Hematopoietic multipotent progenitor cell treated with erythropoietin and hydrocortisone succinate and interleukin-3 and kit ligand, for 17 days (in vitro differentiated cells): ENCODE measurements at regions not wholly inside any gene's neighbourhood (a gene's known extent, or its start where the extent isn't known, plus 50 kb on each side); places are given as distances from the start of the nearest gene placed in this dataset.
"Not testable (repeated sequence)": the region's sequence is repeated elsewhere in the genome, so short reads cannot be mapped to it uniquely, and the experiment has no call there.

ENCODE experiments used
- DNase-seq: peaks from one replicate; pipeline ENCODE4 v3.0.0-alpha.2; 2015; ENCODE audit warnings: low spot score

DNA sequence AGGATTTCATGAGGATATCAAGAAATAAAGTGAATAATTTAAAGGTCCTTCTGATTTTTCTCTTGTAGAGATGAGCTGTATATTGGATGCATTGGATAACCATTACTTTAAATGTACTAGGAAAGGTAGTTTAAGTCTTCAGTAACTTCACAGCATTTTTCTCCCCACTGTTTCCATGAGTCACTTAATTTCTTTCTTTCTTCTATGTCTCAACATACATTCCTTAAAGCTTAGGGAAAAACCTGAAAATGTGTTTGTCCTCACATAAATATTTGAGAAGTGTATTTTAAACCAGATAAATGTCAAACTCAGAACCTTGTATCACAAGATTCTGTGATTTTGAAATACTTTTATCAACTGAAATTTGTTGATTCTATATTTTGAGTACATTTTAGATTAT is 1970.2 kb upstream of the FLRT2 start:
- DNase-seq: no peak

GRCh38 chr14:83561261-83561660 is 1968.7 kb upstream of the FLRT2 start:
- no peak for DNase-seq

DNA sequence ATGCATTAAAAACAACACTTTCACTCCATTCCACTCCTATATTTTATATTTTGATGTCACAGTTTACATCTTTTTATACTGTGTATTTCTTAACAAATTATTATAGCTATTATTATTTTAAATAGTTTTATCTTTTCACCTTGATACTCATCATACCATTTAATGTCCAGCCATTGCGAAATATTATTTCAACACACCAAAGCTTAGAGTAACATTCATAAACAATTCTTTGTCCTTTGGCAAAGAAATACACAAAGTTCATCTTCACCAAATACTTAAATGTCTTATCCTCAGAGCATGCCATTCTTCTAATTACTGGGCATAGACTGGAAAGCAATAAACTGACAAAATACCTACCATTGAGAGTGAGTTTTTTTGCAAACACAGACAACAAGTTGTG is 1963.4 kb upstream of the FLRT2 start:
- DNase-seq: no peak

DNA sequence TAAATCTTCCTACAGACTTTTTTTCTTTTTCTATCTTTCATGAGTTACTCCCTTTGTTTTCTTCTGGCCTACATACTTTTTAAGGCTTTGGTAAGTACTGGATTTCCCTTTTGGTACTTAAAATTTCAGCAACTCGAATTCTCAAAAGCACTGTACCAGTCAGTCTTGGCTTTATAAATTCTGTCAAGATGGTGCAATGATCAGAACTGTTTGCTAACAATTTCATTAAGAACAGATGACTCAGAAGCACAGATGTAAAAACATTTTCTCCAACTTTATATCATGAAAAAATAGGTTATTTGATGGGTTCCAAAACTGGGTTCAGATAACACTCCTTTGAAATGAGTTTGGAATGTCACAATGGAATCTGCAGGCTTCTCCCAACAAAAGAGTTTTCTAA is 1961.8 kb upstream of the FLRT2 start:
- no peak for DNase-seq

- no peak for DNase-seq
Observed at GRCh38 chr14:83575301-83575700, 1954.6 kb upstream of the FLRT2 start.

DNA sequence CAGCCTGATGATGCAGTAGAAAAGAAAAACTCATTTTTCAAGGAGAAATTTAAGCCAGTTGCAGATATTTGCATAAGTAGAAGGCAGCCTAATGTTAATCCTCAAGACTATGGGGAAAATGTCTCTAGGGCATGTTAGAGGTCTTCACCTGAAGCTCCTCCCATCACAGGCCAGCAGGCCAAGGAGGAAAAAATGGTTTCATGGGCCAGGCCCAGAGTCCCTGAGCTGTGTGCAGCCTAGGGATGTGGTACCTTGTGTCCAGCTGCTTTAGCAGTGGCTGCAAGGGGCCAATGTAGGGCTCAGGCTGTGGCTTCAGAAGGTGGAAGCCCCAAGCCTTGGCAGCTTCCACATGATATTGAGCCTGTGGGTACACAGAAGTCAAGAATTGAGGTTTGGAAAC is 1946.7 kb upstream of the FLRT2 start:
- no peak for DNase-seq

DNA sequence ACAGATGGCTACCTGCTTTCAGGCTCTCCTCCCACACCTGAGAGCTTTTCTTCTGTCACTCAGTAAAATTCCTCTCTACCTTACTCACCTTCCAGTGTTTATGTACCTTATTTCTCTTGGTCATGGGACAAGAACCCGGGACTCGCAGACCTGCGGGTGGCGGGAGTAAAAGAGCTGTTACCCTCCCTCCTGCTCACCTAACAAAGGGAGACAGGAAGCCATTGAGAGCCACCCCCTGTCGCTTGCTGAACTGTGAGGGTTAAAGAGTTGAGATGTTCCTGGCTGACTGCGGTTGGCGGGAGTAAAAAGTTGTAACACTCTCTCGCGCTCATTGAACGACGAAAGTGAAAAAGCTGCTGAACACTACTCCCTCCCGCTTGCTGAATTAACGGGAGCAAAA is 1935.1 kb upstream of the FLRT2 start:
- DNase-seq: no peak

- no peak for DNase-seq
Observed at GRCh38 chr14:83607682-83608081, 1922.3 kb upstream of the FLRT2 start.

DNA sequence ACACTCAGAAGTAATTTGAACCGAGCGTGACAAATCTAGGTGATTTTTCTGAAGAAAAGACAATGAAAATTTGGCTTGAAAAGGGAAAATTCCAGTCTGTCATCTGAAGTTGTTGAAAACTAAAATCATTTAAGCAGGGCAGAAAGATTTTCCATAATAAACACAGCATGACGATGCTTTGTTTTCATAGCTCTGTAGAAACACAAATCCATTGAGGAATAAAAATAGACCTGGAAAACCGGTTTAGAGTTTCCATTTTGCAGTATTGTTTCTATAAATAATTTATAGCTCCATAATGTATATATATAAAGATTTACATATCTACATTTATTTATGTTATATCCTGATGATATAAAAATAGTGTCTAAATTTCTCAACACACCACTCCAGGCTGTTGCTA is 1918.5 kb upstream of the FLRT2 start:
- no peak for DNase-seq

DNA sequence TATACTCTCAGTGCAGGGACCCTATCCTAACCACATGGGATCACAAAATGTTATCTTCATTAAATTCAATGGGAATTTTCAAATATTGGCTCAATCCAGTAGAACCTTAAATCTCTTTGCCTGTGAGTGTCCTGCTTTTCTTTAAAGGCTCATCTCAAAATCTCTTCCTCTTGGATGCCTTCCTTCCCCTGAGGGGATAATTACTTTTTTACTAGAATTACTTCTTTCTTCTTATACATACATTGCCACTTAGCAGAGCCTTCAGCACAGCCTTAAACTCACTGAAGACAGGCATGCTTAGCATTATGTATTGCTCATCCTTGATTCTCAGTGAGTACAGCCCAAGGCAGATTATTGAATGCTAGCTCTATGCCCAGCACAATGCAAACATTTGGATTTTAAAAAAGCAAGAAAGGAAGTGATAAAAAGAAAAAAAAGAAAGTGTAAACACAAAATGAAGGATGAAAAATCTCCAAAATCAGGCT is 1918.0 kb upstream of the FLRT2 start:
- no peak for DNase-seq

DNA sequence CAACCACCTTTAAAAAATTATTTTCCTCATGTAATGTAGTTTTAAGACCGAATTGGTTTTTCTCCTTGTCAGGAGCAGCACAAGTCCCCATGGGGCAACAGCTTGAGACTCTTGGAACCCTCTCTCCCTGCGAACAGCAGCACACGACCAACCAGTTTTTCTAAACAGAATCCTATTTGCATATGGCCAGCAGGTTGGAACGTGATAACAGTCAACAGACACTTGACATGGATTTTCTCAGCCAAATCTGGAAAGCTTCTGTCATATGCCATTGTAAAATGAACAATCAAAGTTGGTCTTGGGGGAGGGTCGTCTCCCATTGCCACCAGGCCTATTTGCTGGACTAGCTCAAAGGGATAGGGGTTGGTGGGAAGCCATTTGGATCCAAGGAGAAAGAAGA is 1915.0 kb upstream of the FLRT2 start:
- no peak for DNase-seq

DNA sequence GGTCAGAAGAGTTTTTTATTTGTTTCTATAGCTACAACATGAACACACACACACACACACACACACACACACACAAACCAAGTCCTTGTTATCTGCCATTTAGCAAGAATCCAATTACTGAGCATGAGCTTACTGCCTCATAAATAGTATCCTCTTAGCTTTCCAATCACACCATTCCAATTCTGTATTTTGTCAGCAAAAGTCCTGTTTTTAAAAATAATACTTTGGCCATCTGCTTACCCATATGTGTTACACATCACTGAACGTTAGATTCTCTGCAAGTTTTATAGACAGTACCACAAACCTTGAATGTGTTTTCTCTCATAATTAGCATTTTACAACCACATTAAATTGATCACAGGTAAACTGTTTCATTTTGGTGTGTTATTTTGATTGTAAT is 1905.4 kb upstream of the FLRT2 start:
- DNase-seq: no peak

GRCh38 chr14:83632375-83632774 is 1897.6 kb upstream of the FLRT2 start:
- no peak for DNase-seq

GRCh38 chr14:83638748-83639504 is 1891.0 kb upstream of the FLRT2 start:
- DNase-seq: no peak

GRCh38 chr14:83639505-83639875 is 1890.5 kb upstream of the FLRT2 start:
- DNase-seq: not testable (repeated sequence)

GRCh38 chr14:83646228-83646627 is 1883.7 kb upstream of the FLRT2 start:
- no peak for DNase-seq

DNA sequence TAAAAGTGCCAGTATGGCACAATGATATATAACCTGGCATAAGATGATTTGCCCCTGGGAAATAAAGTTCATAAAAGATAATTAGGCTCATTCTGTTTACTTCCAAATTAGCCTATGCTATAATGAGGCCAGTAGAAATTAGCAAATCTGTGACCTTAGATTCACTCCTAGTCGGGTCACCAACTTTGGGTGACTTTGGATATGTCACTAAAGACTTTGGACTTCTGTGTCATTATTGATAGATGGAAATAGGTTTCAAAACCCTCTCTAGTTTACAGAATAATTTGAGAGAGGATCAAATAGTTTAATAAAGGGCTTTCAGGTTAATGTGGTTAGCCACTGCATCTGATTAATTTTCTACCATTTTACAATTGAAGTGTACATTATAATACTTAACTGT is 1869.3 kb upstream of the FLRT2 start:
- DNase-seq: no peak

DNA sequence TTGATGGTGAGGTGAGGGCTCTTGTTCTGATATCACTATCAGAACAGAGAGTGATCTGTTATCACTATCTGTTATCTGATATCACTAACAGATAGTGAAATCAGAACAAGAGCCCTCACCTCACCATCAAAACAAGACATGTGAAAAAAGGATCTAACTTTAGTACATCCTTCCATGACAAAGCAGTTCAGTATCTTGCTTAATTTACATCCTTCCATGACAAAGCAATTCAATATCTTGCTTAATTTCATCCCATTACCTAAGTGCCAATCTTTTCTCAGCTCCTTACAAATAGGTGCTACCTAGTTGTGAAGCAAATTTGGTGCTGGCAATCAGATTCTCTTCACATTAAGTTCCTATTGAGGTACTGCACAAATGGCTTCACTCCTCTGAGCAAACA is 1865.6 kb upstream of the FLRT2 start:
- DNase-seq: no peak

DNA sequence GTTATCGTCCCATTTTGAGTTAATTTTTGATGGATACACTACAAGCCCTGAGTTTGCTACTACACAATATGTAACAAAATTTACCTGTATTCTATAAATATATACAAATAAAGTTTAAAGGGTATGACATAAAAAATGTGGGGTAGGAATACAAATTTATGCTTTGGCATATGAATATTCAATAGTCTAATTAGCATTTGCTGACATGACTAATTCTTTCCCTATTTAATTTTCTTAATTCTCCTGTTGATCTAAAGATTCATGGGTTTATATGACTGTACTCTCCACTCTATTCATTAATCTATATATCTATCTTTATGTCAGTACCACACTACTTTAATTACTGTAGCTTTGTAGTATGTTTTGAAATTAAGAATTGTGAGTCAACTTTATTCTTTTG is 1840.7 kb upstream of the FLRT2 start:
- DNase-seq: no peak

DNA sequence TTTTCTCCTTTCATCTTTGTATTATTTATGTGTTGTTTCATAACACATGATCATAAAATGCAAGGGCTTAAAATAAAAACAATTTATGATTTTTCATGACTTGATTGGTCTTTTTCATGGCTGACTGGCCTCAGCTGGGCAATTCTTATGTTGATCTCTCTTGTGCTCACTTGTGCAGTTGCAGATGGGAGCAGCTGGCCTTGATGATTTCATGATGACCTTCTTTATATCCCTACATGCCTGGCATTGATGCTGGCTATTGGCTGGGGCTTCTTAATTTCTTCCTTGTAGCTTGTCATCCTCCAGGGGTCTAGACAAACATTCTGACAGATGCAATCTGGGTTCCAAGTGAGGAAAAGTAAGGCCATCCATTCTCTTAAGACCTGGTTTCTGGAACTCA is 1832.8 kb upstream of the FLRT2 start:
- no peak for DNase-seq

- no peak for DNase-seq
Observed at GRCh38 chr14:83702619-83703018, 1827.3 kb upstream of the FLRT2 start.

DNA sequence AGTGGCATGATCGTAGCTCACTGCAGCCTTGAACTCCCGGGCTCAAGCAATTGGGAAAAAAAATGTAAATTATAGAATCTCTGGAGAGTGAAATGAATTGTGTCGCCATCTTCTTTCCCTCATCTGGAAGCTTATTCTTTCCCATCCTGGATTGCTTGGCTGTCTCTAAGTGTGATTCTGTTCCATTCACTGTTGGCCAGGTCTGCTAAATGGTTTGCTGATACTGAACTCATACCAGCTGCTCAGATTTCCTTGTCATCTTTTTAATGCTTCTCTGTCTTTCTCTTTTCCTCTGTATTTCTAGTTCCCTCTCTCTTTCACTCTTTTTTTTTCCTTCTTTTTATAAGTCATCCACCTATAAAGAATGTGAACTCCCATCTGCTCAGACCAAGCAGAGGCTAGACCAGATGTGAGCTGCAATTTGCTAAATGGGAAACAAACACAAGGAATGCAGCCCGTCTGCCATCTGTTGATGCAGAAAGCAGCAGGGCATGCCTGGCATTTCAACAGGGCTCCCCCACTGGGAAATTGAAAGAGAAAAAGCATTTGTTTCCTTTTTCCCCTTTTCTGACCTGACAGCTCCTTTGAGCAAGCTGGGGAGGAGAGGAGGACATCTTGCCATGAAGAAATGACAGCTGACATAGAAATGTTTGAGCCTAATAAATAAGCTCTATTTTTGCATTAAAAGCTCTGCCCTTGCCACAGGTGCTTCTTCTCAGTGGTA is 1823.6 kb upstream of the FLRT2 start:
- DNase-seq: no peak

DNA sequence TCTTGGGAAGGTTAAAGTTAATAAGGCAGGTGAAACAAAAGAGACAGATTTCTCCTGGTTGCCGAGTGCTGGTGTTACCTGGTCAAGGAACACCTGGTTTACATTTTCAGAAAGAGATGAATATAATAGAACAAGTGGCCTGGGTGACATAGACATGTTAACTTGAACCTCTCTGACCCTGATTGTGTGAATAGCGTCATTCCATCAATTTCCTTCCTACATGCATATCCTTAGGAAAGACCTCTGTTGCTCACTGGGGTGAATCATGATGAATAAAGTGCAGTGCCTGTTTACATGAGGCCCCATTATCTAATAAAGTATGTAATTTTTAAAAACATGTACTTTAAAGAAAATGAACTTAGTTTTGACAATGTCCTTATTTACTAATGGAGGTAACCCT is 1822.9 kb upstream of the FLRT2 start:
- no peak for DNase-seq

GRCh38 chr14:83709116-83709515 is 1820.8 kb upstream of the FLRT2 start:
- no peak for DNase-seq
